Activated B cell treated with CpG ODN at 0.5 μM for 24 hours (primary cell): ENCODE measurements at regions not wholly inside any gene's neighbourhood (a gene's known extent, or its start where the extent isn't known, plus 50 kb on each side); places are given as distances from the start of the nearest gene placed in this dataset.

Experiments
- ATAC-seq: fragments of 200-7000 bp; cut with Tn5 transposase; one replicate; pipeline ENCODE4 v1.10.0; 2021; ENCODE audit warnings: low read depth, mild to moderate bottlenecking, moderate library complexity
- CTCF ChIA-PET: fragments of 350-600 bp; sonication (Branson Sonifier 250); formaldehyde crosslinking; loops from one replicate; lab custom pipeline; 2021; ENCODE audit warnings: antibody characterized with exemption; lab: Charles Lee
- POLR2A ChIA-PET: fragments of 350-600 bp; sonication (Branson Sonifier 250); formaldehyde crosslinking; loops from one replicate; lab custom pipeline; 2021; ENCODE audit warnings: antibody characterized with exemption; lab: Charles Lee
- DNase-seq: peaks from one replicate; pipeline ENCODE4 v3.0.0; 2022
- H3K27ac Mint-ChIP-seq: one replicate; pipeline ENCODE4 v1.8.0; 2020; ENCODE audit warnings: mixed read lengths
- H3K27me3 Mint-ChIP-seq: one replicate; pipeline ENCODE4 v1.8.0; 2021; ENCODE audit warnings: mixed read lengths
- H3K36me3 Mint-ChIP-seq: one replicate; pipeline ENCODE4 v1.8.0; 2021; ENCODE audit warnings: low read depth, mixed read lengths
- H3K4me1 Mint-ChIP-seq: one replicate; pipeline ENCODE4 v1.8.0; 2021; ENCODE audit warnings: mixed read lengths
- H3K4me3 Mint-ChIP-seq: one replicate; pipeline ENCODE4 v1.8.0; 2020; ENCODE audit warnings: mild to moderate bottlenecking, mixed read lengths
- H3K9me3 Mint-ChIP-seq: one replicate; pipeline ENCODE4 v1.8.0; 2020; ENCODE audit warnings: mixed read lengths
- intact Hi-C: fragments of 100-400 bp; cut with micrococcal nuclease; formaldehyde crosslinking; loops from one replicate; pipeline ENCODE4 v1.15.1; 2024
- TF ChIP-seq, protein P1 (sequence below): fragments of 200-600 bp; IDR thresholded peaks from one replicate; pipeline ENCODE4 v1.8.0; 2022; ENCODE audit warnings: antibody characterized with exemption, mild to moderate bottlenecking

DNA sequence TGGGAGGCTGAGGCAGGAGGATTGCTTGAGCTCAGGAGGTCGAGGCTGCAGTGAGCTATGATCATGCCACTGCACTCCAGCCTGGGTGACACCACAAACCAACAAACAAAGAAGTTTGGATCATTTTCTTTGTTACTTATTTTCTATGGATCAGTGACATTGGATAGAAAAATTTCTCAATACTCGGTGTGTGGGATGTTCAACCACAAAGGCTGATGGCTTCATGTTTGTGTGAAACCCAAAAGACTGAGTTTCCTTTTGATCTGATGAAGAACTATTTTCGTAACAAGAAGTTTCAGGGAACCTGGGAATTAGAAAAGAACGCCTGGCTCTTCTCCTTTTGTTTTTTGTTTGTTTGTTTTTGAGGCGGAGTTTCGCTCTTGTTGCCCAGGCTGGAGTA, 104.0 kb downstream of the HOXA1 start:
- Mint-ChIP-seq H3K27me3 (peaks cover 6% of the 10 kb centered on the region), H3K4me3 (no peak overlapping the region), H3K9me3 (no peaks in the 10 kb centered on the region), H3K27ac (no peak overlapping the region), H3K36me3 (no peaks in the 10 kb centered on the region), H3K4me1 (no peaks in the 10 kb centered on the region)
- POLR2A ChIA-PET = no interaction called here
- intact Hi-C loops = no loop called here
- TF ChIP-seq, protein P1, sequence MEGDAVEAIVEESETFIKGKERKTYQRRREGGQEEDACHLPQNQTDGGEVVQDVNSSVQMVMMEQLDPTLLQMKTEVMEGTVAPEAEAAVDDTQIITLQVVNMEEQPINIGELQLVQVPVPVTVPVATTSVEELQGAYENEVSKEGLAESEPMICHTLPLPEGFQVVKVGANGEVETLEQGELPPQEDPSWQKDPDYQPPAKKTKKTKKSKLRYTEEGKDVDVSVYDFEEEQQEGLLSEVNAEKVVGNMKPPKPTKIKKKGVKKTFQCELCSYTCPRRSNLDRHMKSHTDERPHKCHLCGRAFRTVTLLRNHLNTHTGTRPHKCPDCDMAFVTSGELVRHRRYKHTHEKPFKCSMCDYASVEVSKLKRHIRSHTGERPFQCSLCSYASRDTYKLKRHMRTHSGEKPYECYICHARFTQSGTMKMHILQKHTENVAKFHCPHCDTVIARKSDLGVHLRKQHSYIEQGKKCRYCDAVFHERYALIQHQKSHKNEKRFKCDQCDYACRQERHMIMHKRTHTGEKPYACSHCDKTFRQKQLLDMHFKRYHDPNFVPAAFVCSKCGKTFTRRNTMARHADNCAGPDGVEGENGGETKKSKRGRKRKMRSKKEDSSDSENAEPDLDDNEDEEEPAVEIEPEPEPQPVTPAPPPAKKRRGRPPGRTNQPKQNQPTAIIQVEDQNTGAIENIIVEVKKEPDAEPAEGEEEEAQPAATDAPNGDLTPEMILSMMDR = no peak
- DNase-seq (no peak), ATAC-seq (no peak)
- CTCF ChIA-PET = no interaction called here

DNA sequence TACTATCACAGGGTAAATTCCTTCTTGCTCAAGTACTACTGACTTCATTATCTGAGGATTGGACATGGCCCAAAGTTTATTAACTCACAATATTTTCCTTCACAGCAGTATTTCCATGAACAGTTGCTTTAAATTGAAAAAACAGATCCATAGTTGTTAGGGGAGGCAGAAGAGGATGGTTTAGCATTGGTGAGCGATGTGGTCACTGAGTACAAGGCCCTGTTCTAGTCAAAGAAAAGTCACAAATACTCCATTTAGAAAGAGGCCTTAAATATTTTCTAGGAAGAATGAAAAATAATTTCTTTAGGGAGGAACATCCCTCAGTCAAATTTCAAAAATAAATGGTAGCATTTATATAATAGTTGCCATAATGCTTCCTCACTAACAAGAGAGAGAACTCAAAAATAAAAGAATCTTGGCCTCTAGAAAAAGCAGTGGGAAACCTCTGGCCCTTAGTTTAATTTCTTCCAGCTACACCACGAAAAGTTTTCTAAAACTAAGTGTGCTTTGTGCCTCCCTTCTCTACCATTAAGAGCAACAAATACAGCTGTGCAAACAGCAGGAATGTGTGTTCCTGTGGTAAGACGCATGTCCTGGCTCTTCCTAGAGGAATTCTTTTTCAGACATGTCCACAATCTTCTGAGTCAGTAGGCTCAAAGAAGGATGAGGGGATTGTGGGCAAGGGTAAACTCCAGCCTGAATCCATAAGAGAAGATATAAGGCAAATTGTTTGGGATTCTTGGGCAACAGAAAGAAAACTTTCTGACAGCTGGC, 105.7 kb downstream of the HOXA1 start:
- peaks cover 2% of the 10 kb centered on the region for H3K27me3 Mint-ChIP-seq
- ChIA-PET CTCF (no interaction called here), POLR2A (no interaction called here)
- no peaks in the 10 kb centered on the region for H3K9me3 Mint-ChIP-seq
- no peaks in the 10 kb centered on the region for H3K36me3 Mint-ChIP-seq
- no peak overlapping the region for H3K27ac Mint-ChIP-seq
- no peak overlapping the region for H3K4me3 Mint-ChIP-seq
- TF ChIP-seq, protein P1 = no peak
- no peaks in the 10 kb centered on the region for H3K4me1 Mint-ChIP-seq
- intact Hi-C loops = no loop called here
- DNase-seq (no peak), ATAC-seq (no peak)

DNA sequence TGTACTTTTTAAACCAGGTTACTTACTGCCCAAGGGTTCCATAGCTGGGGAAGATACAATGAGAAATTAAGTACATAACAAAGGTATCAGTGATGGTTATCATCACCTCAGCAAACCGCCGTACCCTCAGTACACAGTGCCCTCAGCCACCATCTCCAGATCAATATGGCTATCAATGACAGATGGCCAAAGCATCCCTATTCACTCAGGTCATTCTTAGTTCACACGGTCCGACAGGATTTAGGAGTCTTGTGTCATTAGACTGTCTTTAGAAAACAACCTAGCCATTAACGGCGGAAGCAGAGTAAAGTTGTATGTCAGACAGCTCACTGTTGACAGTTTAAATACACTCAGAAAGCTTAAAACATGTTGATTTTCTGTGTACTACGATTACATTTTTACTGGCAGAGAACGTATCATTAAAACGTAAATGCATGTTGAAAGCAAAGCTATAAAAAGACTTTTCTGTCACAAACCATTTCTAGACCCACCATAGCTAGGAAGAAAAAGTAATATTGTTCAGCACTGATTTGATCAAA, 106.9 kb downstream of the HOXA1 start:
- ChIA-PET POLR2A (no interaction called here), CTCF (no interaction called here)
- Mint-ChIP-seq H3K27me3 (no peaks in the 10 kb centered on the region), H3K36me3 (no peaks in the 10 kb centered on the region), H3K4me3 (no peak overlapping the region), H3K27ac (no peak overlapping the region), H3K4me1 (no peaks in the 10 kb centered on the region), H3K9me3 (no peaks in the 10 kb centered on the region)
- TF ChIP-seq, protein P1 = no peak
- no peak for ATAC-seq
- no peak for DNase-seq
- intact Hi-C loops = no loop called here

DNA sequence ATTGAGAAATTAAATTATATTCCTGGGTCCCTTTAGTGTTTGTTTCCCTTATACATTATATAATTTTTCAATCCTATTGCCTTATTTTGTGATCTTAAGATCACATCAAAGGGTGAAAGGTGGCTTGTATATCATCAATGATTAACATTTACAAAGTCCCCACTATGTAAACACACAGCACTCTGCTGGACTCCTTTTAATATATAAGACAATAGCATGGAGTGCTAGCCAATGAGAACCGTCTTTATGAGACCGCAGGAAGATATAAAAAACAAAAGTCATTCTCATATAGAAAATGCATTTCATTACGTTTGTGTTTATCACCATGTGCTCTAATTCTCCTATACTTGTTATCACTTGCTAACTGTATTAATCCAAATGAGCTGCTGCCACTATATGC, 108.5 kb downstream of the HOXA1 start:
- CTCF ChIA-PET = no interaction called here
- intact Hi-C loops = no loop called here
- POLR2A ChIA-PET = no interaction called here
- no peak for DNase-seq
- no peak for ATAC-seq
- H3K4me3 Mint-ChIP-seq = no peak overlapping the region
- TF ChIP-seq, protein P1 = no peak
- no peaks in the 10 kb centered on the region for H3K4me1 Mint-ChIP-seq
- no peak overlapping the region for H3K27ac Mint-ChIP-seq
- no peaks in the 10 kb centered on the region for H3K36me3 Mint-ChIP-seq
- H3K9me3 Mint-ChIP-seq = no peaks in the 10 kb centered on the region
- peaks cover 4% of the 10 kb centered on the region for H3K27me3 Mint-ChIP-seq

DNA sequence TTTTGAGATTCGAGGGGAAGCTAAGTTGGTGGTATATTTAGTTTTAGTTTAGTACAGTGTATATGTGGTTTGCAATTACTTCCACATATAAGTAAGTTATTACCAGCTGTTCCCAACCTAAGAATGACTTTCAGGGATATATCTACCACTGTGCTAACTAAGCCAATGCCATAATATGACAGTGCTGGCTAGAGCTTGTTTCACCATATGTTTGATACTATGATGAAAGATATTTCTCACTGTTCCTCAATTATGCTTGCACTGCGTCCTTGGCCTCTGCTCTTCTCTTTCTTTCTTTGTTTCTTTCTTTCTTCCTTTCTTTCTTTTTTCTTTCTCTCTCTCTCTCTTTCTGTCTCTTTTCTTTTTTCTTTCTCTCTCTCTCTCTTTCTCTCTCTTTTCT, 113.8 kb upstream of the SKAP2 start:
- intact Hi-C loops = no loop called here
- Mint-ChIP-seq H3K27me3 (peaks cover 15% of the 10 kb centered on the region), H3K36me3 (no peaks in the 10 kb centered on the region), H3K4me1 (no peaks in the 10 kb centered on the region), H3K27ac (no peak overlapping the region), H3K4me3 (no peak overlapping the region), H3K9me3 (no peaks in the 10 kb centered on the region)
- ChIA-PET CTCF (no interaction called here), POLR2A (no interaction called here)
- ATAC-seq (no peak), DNase-seq (no peak)
- TF ChIP-seq, protein P1 = no peak
